HepG2 (cell line): ENCODE measurements at regions not wholly inside any gene's neighbourhood (a gene's known extent, or its start where the extent isn't known, plus 50 kb on each side); places are given as distances from the start of the nearest gene placed in this dataset.
A peak's percentile ranks its signal among the peaks of the same experiment; 100 is the strongest.

Source experiments
- CAMTA2 ChIP-seq: sonication (generic); formaldehyde crosslinking; IDR thresholded peaks from 2 replicates; pipeline ENCODE4 v1.4.0; 2020; ENCODE audit warnings: mild to moderate bottlenecking, missing genetic modification reagents, borderline replicate concordance
- CREB1 ChIP-seq, 2 experiments: fragments of 450-650 bp in 1 of 2; IDR thresholded peaks; 2 replicates each; pipeline ENCODE4 v1.6.1; 2016 to 2017; ENCODE audit warnings: control low read depth in 1 of 2, mild to moderate bottlenecking in 1 of 2, missing compliant biosample characterization in 1 of 2, missing genetic modification characterization in 1 of 2
- EHMT2 ChIP-seq: fragments of 200-600 bp; sonication (generic); IDR thresholded peaks from 2 replicates; pipeline ENCODE4 v1.7.0; 2017; ENCODE audit warnings: antibody characterized with exemption, low read depth, low read length, borderline replicate concordance
- FOXA1 ChIP-seq, 2 experiments: fragments of 450-650 bp in 1 of 2; sonication (generic) in 1 of 2; formaldehyde crosslinking in 1 of 2; IDR thresholded peaks; 2 replicates each; pipeline versions ENCODE4 v1.4.0 to v1.6.1; 2016 to 2020; ENCODE audit warnings: missing genetic modification reagents in 1 of 2
- FOXK2 ChIP-seq: fragments of 450-650 bp; IDR thresholded peaks from 2 replicates; pipeline ENCODE4 v1.6.1; 2016
- GATAD2A ChIP-seq: IDR thresholded peaks from 2 replicates; pipeline ENCODE4 v1.6.1; 2016
- IRF2 ChIP-seq: IDR thresholded peaks from 2 replicates; pipeline ENCODE4 v1.6.1; 2018; ENCODE audit warnings: missing genetic modification reagents, missing compliant biosample characterization
- MLLT10 ChIP-seq: sonication (generic); formaldehyde crosslinking; IDR thresholded peaks from 2 replicates; pipeline ENCODE4 v1.4.0; 2020; ENCODE audit warnings: missing genetic modification reagents
- PAF1 ChIP-seq: IDR thresholded peaks from 2 replicates; pipeline ENCODE4 v1.6.1; 2016; ENCODE audit warnings: missing genetic modification reagents, missing compliant biosample characterization
- RARA ChIP-seq: IDR thresholded peaks from 2 replicates; pipeline ENCODE4 v1.6.1; 2016; ENCODE audit warnings: missing genetic modification reagents, missing compliant biosample characterization
- RARG ChIP-seq: sonication (generic); formaldehyde crosslinking; IDR thresholded peaks from 2 replicates; pipeline ENCODE4 v1.4.0; 2020; ENCODE audit warnings: low read depth, mild to moderate bottlenecking, missing genetic modification reagents
- TCF12 ChIP-seq, 2 experiments: fragments of 450-650 bp in 1 of 2; sonication (generic) in 1 of 2; formaldehyde crosslinking in 1 of 2; IDR thresholded peaks; 2 replicates each; pipeline versions ENCODE4 v1.6.1 to v1.8.0; 2017 to 2022; ENCODE audit warnings: antibody characterized with exemption in 1 of 2, mild to moderate bottlenecking in 1 of 2, missing genetic modification reagents in 1 of 2, moderate library complexity in 1 of 2
- WIZ ChIP-seq: sonication (generic); formaldehyde crosslinking; IDR thresholded peaks from 2 replicates; pipeline ENCODE4 v1.5.1; 2020; ENCODE audit warnings: mild to moderate bottlenecking, missing genetic modification reagents
- ZNF546 ChIP-seq: sonication (generic); formaldehyde crosslinking; conservative IDR thresholded peaks from 2 replicates; pipeline ENCODE4 v1.8.1; 2023; ENCODE audit warnings: mild to moderate bottlenecking, missing genetic modification reagents
- ZNF605 ChIP-seq: sonication (generic); formaldehyde crosslinking; IDR thresholded peaks from 2 replicates; pipeline ENCODE4 v1.8.0; 2022; ENCODE audit warnings: mild to moderate bottlenecking, missing genetic modification reagents
- ZNF703 ChIP-seq: sonication (generic); formaldehyde crosslinking; IDR thresholded peaks from 2 replicates; pipeline ENCODE4 v1.5.1; 2020; ENCODE audit warnings: missing genetic modification reagents, mild to moderate bottlenecking, moderate library complexity, borderline replicate concordance
- ZSCAN25 ChIP-seq: sonication (generic); formaldehyde crosslinking; IDR thresholded peaks from 2 replicates; pipeline ENCODE4 v1.8.0; 2022; ENCODE audit warnings: mild to moderate bottlenecking, missing genetic modification reagents
- TF ChIP-seq, protein P1 (sequence below): sonication (generic); formaldehyde crosslinking; IDR thresholded peaks from 2 replicates; pipeline ENCODE4 v1.4.0; 2020; ENCODE audit warnings: mild to moderate bottlenecking, missing genetic modification reagents
- TF ChIP-seq, protein P2 (sequence below): sonication (generic); formaldehyde crosslinking; IDR thresholded peaks from 2 replicates; pipeline ENCODE4 v1.9.0; 2021; ENCODE audit warnings: missing genetic modification reagents, borderline replicate concordance
- TF ChIP-seq, protein P3 (sequence below): sonication (generic); formaldehyde crosslinking; IDR thresholded peaks from 2 replicates; pipeline ENCODE4 v1.5.0; 2020; ENCODE audit warnings: missing genetic modification reagents
- TF ChIP-seq, protein P4 (sequence below): IDR thresholded peaks from 2 replicates; pipeline ENCODE4 v1.6.1; 2016; ENCODE audit warnings: mild to moderate bottlenecking
- TF ChIP-seq, protein P5 (sequence below): IDR thresholded peaks from 2 replicates; pipeline ENCODE4 v1.6.1; 2016; ENCODE audit warnings: missing genetic modification reagents, missing compliant biosample characterization

DNA sequence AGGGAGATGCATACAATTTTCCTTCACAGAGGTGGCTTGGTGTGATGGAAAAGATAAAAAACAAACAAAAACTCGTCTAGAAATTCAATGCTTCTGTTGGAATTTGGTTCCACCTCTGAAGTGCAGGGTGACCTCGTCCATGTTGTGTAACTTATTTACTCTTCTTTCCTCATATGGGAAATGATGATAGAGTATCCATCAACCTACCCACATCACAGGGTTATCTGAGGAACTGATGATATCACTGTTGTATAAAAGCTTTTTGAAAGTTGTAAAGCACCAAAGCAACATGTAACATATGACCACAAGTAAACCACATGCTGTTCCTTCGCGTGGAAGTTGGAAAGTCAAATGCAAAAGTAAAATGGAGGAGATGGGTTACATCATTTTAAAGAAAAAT is 212.0 kb upstream of the SGK1 start (continued):
- TF ChIP-seq ZNF703 (CRISPR knock-in tag) = no peak
- no peak for TF ChIP-seq WIZ (CRISPR knock-in tag)
- TF ChIP-seq FOXK2 = no peak
- TF ChIP-seq CREB1 (IDR thresholded peaks at IDR 0.05) = peak; percentile 69
- TF ChIP-seq CREB1 (CRISPR knock-in tag; IDR thresholded peaks at IDR 0.05) = no peak
- peak; percentile 94 for TF ChIP-seq RARA (CRISPR knock-in tag)
- TF ChIP-seq, protein P1, sequence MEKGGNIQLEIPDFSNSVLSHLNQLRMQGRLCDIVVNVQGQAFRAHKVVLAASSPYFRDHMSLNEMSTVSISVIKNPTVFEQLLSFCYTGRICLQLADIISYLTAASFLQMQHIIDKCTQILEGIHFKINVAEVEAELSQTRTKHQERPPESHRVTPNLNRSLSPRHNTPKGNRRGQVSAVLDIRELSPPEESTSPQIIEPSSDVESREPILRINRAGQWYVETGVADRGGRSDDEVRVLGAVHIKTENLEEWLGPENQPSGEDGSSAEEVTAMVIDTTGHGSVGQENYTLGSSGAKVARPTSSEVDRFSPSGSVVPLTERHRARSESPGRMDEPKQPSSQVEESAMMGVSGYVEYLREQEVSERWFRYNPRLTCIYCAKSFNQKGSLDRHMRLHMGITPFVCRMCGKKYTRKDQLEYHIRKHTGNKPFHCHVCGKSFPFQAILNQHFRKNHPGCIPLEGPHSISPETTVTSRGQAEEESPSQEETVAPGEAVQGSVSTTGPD (CRISPR knock-in tag) = no peak
- no peak for TF ChIP-seq PAF1 (CRISPR knock-in tag)
- TF ChIP-seq TCF12 (IDR thresholded peaks at IDR 0.05) = no peak
- TF ChIP-seq TCF12 (CRISPR knock-in tag; IDR thresholded peaks at IDR 0.05) = no peak
- no peak for TF ChIP-seq ZSCAN25 (CRISPR knock-in tag)
- TF ChIP-seq, protein P2, sequence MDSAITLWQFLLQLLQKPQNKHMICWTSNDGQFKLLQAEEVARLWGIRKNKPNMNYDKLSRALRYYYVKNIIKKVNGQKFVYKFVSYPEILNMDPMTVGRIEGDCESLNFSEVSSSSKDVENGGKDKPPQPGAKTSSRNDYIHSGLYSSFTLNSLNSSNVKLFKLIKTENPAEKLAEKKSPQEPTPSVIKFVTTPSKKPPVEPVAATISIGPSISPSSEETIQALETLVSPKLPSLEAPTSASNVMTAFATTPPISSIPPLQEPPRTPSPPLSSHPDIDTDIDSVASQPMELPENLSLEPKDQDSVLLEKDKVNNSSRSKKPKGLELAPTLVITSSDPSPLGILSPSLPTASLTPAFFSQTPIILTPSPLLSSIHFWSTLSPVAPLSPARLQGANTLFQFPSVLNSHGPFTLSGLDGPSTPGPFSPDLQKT (CRISPR knock-in tag) = no peak
- TF ChIP-seq ZNF546 (CRISPR knock-in tag) = no peak
- TF ChIP-seq, protein P3, sequence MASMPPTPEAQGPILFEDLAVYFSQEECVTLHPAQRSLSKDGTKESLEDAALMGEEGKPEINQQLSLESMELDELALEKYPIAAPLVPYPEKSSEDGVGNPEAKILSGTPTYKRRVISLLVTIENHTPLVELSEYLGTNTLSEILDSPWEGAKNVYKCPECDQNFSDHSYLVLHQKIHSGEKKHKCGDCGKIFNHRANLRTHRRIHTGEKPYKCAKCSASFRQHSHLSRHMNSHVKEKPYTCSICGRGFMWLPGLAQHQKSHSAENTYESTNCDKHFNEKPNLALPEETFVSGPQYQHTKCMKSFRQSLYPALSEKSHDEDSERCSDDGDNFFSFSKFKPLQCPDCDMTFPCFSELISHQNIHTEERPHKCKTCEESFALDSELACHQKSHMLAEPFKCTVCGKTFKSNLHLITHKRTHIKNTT (CRISPR knock-in tag) = no peak
- TF ChIP-seq, protein P4, sequence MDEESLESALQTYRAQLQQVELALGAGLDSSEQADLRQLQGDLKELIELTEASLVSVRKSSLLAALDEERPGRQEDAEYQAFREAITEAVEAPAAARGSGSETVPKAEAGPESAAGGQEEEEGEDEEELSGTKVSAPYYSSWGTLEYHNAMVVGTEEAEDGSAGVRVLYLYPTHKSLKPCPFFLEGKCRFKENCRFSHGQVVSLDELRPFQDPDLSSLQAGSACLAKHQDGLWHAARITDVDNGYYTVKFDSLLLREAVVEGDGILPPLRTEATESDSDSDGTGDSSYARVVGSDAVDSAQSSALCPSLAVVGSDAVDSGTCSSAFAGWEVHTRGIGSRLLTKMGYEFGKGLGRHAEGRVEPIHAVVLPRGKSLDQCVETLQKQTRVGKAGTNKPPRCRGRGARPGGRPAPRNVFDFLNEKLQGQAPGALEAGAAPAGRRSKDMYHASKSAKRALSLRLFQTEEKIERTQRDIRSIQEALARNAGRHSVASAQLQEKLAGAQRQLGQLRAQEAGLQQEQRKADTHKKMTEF (CRISPR knock-in tag) = peak; percentile 83
- TF ChIP-seq GATAD2A (CRISPR knock-in tag) = peak; percentile 96
- TF ChIP-seq EHMT2 = peak; percentile 71; the same call in 1 of the 2 replicates
- no peak for TF ChIP-seq MLLT10 (CRISPR knock-in tag)
- peak; percentile 88 for TF ChIP-seq IRF2 (CRISPR knock-in tag)
- peak; percentile 68; the same call in 1 of the 2 replicates for TF ChIP-seq FOXA1 (IDR thresholded peaks at IDR 0.05)
- peak; percentile 98 for TF ChIP-seq FOXA1 (CRISPR knock-in tag; IDR thresholded peaks at IDR 0.05)
- TF ChIP-seq, protein P5, sequence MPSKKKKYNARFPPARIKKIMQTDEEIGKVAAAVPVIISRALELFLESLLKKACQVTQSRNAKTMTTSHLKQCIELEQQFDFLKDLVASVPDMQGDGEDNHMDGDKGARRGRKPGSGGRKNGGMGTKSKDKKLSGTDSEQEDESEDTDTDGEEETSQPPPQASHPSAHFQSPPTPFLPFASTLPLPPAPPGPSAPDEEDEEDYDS (CRISPR knock-in tag) = no peak
- no peak for TF ChIP-seq ZNF605 (CRISPR knock-in tag)
- TF ChIP-seq RARG = no peak
- no peak for TF ChIP-seq CAMTA2 (CRISPR knock-in tag)
